ENCODE measurements at regions not wholly inside any gene's neighbourhood (a gene's known extent, or its start where the extent isn't known, plus 50 kb on each side); places are given as distances from the start of the nearest gene placed in this dataset.

DNA sequence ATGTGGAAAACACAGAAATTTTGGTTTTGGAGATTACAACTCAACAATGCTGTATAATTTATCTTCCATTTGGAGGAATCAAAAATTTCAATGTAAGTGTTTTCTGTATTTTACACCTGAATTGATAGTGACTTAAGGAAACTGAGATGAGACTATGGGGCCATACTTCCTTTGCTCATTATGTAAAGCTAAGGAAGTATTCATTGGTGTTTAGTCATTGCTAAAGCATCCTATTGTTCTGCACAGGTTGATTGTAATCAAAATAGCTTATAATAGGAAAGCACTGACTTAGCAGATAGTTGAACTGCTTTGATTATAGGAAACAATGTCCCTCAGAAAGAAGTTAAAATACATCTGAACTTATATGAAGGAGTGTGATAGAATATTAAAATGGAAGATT is 244.4 kb upstream of the SLITRK5 start:
- TF ChIP-seq, protein P1, sequence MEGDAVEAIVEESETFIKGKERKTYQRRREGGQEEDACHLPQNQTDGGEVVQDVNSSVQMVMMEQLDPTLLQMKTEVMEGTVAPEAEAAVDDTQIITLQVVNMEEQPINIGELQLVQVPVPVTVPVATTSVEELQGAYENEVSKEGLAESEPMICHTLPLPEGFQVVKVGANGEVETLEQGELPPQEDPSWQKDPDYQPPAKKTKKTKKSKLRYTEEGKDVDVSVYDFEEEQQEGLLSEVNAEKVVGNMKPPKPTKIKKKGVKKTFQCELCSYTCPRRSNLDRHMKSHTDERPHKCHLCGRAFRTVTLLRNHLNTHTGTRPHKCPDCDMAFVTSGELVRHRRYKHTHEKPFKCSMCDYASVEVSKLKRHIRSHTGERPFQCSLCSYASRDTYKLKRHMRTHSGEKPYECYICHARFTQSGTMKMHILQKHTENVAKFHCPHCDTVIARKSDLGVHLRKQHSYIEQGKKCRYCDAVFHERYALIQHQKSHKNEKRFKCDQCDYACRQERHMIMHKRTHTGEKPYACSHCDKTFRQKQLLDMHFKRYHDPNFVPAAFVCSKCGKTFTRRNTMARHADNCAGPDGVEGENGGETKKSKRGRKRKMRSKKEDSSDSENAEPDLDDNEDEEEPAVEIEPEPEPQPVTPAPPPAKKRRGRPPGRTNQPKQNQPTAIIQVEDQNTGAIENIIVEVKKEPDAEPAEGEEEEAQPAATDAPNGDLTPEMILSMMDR (IDR thresholded peaks at IDR 0.05), result no peak
- TF ChIP-seq EP300 (IDR thresholded peaks at IDR 0.05), result no peak
